ENCODE measurements at regions not wholly inside any gene's neighbourhood (a gene's known extent, or its start where the extent isn't known, plus 50 kb on each side); places are given as distances from the start of the nearest gene placed in this dataset.

DNA sequence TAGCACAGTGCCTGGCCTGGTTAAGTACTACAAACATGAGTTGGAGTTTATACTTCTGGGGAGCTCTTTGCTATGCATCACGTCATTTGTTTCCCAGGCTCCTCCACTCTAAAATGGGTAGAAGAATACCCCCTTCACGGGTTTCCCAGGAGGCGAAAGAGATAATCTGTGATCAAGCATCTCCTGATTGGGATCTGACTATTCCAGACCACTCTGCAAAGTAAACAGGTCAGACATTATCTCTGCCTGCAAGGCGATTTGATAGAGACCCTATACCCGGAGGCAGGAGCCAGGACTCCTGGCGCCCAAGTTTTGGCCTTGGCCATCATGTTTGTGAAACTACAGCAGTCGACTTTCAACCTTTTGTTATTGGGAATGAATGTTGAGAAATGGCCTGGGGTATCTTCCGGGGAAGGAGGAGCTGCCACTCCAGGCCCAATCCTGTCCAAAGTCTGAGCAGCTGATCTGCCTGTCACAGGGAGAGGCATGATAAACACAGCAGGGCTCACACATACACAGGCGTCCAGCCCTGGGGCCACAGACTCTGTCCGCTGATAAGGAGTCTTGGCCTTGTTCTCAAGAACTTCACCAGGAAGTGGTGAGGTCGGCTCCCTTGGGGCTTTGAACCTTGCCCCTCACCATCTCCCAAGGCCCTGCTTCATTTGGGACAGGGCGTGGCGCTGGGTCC lies 199.9 kb downstream of the MAF start:
- POLR2A ChIA-PET: no interaction called here
- no peak overlapping the region for H3K4me3 Mint-ChIP-seq
- ATAC-seq (no peak), DNase-seq (ENCODE audit: low spot score) (no peak)
- H3K27ac Mint-ChIP-seq: no peak overlapping the region
- CTCF ChIA-PET: interaction anchor here (1.1 kb wide), 1 partner anchor 66 kb away, joined by 3 read pairs; no protein-coding TSS in a partner anchor
- H3K27me3 Mint-ChIP-seq (ENCODE audit: low read depth): no peaks in the 10 kb centered on the region
- TF ChIP-seq, protein P1, sequence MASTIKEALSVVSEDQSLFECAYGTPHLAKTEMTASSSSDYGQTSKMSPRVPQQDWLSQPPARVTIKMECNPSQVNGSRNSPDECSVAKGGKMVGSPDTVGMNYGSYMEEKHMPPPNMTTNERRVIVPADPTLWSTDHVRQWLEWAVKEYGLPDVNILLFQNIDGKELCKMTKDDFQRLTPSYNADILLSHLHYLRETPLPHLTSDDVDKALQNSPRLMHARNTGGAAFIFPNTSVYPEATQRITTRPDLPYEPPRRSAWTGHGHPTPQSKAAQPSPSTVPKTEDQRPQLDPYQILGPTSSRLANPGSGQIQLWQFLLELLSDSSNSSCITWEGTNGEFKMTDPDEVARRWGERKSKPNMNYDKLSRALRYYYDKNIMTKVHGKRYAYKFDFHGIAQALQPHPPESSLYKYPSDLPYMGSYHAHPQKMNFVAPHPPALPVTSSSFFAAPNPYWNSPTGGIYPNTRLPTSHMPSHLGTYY (CRISPR knock-in tag; IDR thresholded peaks at IDR 0.05): no peak
- TF ChIP-seq, protein P2, sequence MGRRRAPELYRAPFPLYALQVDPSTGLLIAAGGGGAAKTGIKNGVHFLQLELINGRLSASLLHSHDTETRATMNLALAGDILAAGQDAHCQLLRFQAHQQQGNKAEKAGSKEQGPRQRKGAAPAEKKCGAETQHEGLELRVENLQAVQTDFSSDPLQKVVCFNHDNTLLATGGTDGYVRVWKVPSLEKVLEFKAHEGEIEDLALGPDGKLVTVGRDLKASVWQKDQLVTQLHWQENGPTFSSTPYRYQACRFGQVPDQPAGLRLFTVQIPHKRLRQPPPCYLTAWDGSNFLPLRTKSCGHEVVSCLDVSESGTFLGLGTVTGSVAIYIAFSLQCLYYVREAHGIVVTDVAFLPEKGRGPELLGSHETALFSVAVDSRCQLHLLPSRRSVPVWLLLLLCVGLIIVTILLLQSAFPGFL (CRISPR knock-in tag; IDR thresholded peaks at IDR 0.05; ENCODE audit: borderline replicate concordance): no peak
- TF ChIP-seq FOXJ3 (CRISPR knock-in tag; IDR thresholded peaks at IDR 0.05; ENCODE audit: borderline replicate concordance): no peak
- TF ChIP-seq JUN (CRISPR knock-in tag; IDR thresholded peaks at IDR 0.05): no peak
- TF ChIP-seq, protein P3, sequence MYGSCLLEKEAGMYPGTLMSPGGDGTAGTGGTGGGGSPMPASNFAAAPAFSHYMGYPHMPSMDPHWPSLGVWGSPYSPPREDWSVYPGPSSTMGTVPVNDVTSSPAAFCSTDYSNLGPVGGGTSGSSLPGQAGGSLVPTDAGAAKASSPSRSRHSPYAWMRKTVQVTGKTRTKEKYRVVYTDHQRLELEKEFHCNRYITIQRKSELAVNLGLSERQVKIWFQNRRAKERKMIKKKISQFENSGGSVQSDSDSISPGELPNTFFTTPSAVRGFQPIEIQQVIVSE (CRISPR knock-in tag; IDR thresholded peaks at IDR 0.05; ENCODE audit: borderline replicate concordance): no peak
- no peak for TF ChIP-seq TEAD4 (CRISPR knock-in tag; IDR thresholded peaks at IDR 0.05)
- TF ChIP-seq, protein P4, sequence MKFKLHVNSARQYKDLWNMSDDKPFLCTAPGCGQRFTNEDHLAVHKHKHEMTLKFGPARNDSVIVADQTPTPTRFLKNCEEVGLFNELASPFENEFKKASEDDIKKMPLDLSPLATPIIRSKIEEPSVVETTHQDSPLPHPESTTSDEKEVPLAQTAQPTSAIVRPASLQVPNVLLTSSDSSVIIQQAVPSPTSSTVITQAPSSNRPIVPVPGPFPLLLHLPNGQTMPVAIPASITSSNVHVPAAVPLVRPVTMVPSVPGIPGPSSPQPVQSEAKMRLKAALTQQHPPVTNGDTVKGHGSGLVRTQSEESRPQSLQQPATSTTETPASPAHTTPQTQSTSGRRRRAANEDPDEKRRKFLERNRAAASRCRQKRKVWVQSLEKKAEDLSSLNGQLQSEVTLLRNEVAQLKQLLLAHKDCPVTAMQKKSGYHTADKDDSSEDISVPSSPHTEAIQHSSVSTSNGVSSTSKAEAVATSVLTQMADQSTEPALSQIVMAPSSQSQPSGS (CRISPR knock-in tag; IDR thresholded peaks at IDR 0.05; ENCODE audit: borderline replicate concordance, low read depth): no peak
- TF ChIP-seq ELF4 (CRISPR knock-in tag; IDR thresholded peaks at IDR 0.05; ENCODE audit: low read depth): no peak
- TF ChIP-seq TCF7 (CRISPR knock-in tag; IDR thresholded peaks at IDR 0.05; ENCODE audit: low read depth): no peak
- no peak for TF ChIP-seq SOX15 (CRISPR knock-in tag; IDR thresholded peaks at IDR 0.05)
- no peak for TF ChIP-seq SMAD3 (CRISPR knock-in tag; IDR thresholded peaks at IDR 0.05; ENCODE audit: borderline replicate concordance)
- TF ChIP-seq, protein P5, sequence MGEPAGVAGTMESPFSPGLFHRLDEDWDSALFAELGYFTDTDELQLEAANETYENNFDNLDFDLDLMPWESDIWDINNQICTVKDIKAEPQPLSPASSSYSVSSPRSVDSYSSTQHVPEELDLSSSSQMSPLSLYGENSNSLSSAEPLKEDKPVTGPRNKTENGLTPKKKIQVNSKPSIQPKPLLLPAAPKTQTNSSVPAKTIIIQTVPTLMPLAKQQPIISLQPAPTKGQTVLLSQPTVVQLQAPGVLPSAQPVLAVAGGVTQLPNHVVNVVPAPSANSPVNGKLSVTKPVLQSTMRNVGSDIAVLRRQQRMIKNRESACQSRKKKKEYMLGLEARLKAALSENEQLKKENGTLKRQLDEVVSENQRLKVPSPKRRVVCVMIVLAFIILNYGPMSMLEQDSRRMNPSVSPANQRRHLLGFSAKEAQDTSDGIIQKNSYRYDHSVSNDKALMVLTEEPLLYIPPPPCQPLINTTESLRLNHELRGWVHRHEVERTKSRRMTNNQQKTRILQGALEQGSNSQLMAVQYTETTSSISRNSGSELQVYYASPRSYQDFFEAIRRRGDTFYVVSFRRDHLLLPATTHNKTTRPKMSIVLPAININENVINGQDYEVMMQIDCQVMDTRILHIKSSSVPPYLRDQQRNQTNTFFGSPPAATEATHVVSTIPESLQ (CRISPR knock-in tag; IDR thresholded peaks at IDR 0.05): no peak
- TF ChIP-seq NFE2L1 (CRISPR knock-in tag; IDR thresholded peaks at IDR 0.05): no peak
- TF ChIP-seq, protein P6, sequence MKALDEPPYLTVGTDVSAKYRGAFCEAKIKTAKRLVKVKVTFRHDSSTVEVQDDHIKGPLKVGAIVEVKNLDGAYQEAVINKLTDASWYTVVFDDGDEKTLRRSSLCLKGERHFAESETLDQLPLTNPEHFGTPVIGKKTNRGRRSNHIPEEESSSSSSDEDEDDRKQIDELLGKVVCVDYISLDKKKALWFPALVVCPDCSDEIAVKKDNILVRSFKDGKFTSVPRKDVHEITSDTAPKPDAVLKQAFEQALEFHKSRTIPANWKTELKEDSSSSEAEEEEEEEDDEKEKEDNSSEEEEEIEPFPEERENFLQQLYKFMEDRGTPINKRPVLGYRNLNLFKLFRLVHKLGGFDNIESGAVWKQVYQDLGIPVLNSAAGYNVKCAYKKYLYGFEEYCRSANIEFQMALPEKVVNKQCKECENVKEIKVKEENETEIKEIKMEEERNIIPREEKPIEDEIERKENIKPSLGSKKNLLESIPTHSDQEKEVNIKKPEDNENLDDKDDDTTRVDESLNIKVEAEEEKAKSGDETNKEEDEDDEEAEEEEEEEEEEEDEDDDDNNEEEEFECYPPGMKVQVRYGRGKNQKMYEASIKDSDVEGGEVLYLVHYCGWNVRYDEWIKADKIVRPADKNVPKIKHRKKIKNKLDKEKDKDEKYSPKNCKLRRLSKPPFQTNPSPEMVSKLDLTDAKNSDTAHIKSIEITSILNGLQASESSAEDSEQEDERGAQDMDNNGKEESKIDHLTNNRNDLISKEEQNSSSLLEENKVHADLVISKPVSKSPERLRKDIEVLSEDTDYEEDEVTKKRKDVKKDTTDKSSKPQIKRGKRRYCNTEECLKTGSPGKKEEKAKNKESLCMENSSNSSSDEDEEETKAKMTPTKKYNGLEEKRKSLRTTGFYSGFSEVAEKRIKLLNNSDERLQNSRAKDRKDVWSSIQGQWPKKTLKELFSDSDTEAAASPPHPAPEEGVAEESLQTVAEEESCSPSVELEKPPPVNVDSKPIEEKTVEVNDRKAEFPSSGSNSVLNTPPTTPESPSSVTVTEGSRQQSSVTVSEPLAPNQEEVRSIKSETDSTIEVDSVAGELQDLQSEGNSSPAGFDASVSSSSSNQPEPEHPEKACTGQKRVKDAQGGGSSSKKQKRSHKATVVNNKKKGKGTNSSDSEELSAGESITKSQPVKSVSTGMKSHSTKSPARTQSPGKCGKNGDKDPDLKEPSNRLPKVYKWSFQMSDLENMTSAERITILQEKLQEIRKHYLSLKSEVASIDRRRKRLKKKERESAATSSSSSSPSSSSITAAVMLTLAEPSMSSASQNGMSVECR (CRISPR knock-in tag; IDR thresholded peaks at IDR 0.05; ENCODE audit: borderline replicate concordance): no peak
- TF ChIP-seq NR2C2 (CRISPR knock-in tag; IDR thresholded peaks at IDR 0.05): no peak
- TF ChIP-seq, protein P7, sequence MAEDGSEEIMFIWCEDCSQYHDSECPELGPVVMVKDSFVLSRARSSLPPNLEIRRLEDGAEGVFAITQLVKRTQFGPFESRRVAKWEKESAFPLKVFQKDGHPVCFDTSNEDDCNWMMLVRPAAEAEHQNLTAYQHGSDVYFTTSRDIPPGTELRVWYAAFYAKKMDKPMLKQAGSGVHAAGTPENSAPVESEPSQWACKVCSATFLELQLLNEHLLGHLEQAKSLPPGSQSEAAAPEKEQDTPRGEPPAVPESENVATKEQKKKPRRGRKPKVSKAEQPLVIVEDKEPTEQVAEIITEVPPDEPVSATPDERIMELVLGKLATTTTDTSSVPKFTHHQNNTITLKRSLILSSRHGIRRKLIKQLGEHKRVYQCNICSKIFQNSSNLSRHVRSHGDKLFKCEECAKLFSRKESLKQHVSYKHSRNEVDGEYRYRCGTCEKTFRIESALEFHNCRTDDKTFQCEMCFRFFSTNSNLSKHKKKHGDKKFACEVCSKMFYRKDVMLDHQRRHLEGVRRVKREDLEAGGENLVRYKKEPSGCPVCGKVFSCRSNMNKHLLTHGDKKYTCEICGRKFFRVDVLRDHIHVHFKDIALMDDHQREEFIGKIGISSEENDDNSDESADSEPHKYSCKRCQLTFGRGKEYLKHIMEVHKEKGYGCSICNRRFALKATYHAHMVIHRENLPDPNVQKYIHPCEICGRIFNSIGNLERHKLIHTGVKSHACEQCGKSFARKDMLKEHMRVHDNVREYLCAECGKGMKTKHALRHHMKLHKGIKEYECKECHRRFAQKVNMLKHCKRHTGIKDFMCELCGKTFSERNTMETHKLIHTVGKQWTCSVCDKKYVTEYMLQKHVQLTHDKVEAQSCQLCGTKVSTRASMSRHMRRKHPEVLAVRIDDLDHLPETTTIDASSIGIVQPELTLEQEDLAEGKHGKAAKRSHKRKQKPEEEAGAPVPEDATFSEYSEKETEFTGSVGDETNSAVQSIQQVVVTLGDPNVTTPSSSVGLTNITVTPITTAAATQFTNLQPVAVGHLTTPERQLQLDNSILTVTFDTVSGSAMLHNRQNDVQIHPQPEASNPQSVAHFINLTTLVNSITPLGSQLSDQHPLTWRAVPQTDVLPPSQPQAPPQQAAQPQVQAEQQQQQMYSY (CRISPR knock-in tag; IDR thresholded peaks at IDR 0.05): no peak
- TF ChIP-seq, protein P8, sequence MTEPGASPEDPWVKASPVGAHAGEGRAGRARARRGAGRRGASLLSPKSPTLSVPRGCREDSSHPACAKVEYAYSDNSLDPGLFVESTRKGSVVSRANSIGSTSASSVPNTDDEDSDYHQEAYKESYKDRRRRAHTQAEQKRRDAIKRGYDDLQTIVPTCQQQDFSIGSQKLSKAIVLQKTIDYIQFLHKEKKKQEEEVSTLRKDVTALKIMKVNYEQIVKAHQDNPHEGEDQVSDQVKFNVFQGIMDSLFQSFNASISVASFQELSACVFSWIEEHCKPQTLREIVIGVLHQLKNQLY (CRISPR knock-in tag; IDR thresholded peaks at IDR 0.05): no peak
- TF ChIP-seq SP1 (CRISPR knock-in tag; conservative IDR thresholded peaks at IDR 0.05): no peak
- no peak for TF ChIP-seq FOXP1 (CRISPR knock-in tag; IDR thresholded peaks at IDR 0.05; ENCODE audit: borderline replicate concordance)
- H3K4me1 Mint-ChIP-seq: peaks cover 2% of the 10 kb centered on the region; the same call in 1 of the 2 replicates
- H3K36me3 Mint-ChIP-seq: no peaks in the 10 kb centered on the region
- H3K9me3 Mint-ChIP-seq: peaks cover 8% of the 10 kb centered on the region
